Body of pancreas (tissue), 4 donors: ENCODE measurements at regions not wholly inside any gene's neighbourhood (a gene's known extent, or its start where the extent isn't known, plus 50 kb on each side); places are given as distances from the start of the nearest gene placed in this dataset.

ENCODE experiments used
- ATAC-seq: fragments of 150-250 bp; one replicate; pipeline ENCODE4 v1.9.1; 2016
- DNase-seq, 4 donors: peaks; one replicate each; pipeline ENCODE4 v3.0.0-alpha.2; 2019
- H3K27ac ChIP-seq, 4 donors: fragments of 200-600 bp; sonication (generic); 1 replicate in 3 of 4; 2 replicates in 1 of 4; pipeline versions ENCODE4 v1.5.1 to v1.6.1; 2016 to 2019; ENCODE audit warnings: mild to moderate bottlenecking in 1 of 4, mixed read lengths in 1 of 4, moderate library complexity in 1 of 4
- H3K27me3 ChIP-seq, 2 donors: fragments of 200-600 bp; sonication (generic); one replicate each; pipeline ENCODE4 v1.6.0; 2016; ENCODE audit warnings: mild to moderate bottlenecking in 1 of 2
- H3K36me3 ChIP-seq, 2 donors: fragments of 200-600 bp; sonication (generic); replicated peaks in 1 of 2; 2 replicates each; pipeline ENCODE4 v1.5.1; 2016; ENCODE audit warnings: low read depth in 2 of 2; ENCODE audit not compliant: insufficient read depth in 1 of 2
- H3K4me1 ChIP-seq: fragments of 200-600 bp; sonication (generic); one replicate; pipeline ENCODE4 v1.6.0; 2016
- H3K4me3 ChIP-seq, 2 donors: fragments of 200-600 bp; sonication (generic); 1 replicate in 1 of 2; 2 replicates in 1 of 2; pipeline ENCODE4 v1.5.1; 2016 to 2019
- H3K9me3 ChIP-seq, 3 donors: fragments of 200-600 bp; sonication (generic); 1 replicate in 2 of 3; 2 replicates in 1 of 3; pipeline ENCODE4 v1.5.1; 2016
- POLR2A ChIP-seq, 3 donors: fragments of 450-650 bp; IDR thresholded peaks; one replicate each; pipeline ENCODE4 v1.6.1; 2016; ENCODE audit warnings: antibody characterized with exemption in 3 of 3, mild to moderate bottlenecking in 2 of 3
- WGBS, 2 donors: methylation state at CpG; one replicate each; pipeline ENCODE4 v1.1.5; 2017; 5-methylcytosine and 5-hydroxymethylcytosine counted together
- intact Hi-C: fragments of 100-400 bp; cut with DNase I; formaldehyde crosslinking; loops from one replicate; pipeline ENCODE4 v1.15.1; 2023
- TF ChIP-seq, protein P1 (sequence below), 7 experiments: fragments of 450-650 bp in 4 of 7; fragments of 200-600 bp in 3 of 7; sonication (generic) in 3 of 7; IDR thresholded peaks; one replicate each; pipeline ENCODE4 v1.5.1; 2016 to 2019; ENCODE audit warnings: antibody characterized with exemption in 7 of 7

DNA sequence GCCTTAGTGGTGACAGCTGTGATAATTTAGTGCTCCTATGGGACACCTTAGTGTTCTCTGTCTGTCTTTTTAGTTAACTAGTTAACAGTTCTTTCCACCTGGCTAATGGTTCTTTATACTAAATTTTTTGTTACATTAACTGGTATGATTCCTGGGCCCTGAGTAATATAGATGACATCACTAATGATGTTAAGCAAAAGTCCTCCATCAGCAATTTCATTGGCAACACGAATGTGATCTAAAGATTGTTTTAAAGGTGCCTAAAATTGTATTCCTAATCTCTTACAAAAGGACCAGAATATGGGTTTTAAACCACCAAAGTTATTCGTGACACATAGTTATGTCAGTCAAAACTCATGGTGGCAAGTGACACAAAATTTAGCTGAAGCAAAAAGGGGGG lies 235.3 kb downstream of the TENT4A start:
- DNase-seq, result no peak
- H3K4me1 ChIP-seq, result no peaks in the 10 kb centered on the region
- ATAC-seq, result no peak
- intact Hi-C loops, result no loop called here
- WGBS, 2 donors, result 59 to 73% methylated on average over 2 of the region's 2 CpGs
- H3K9me3 ChIP-seq, result no peaks in the 10 kb centered on the region
- H3K27ac ChIP-seq, result no peak overlapping the region
- H3K4me3 ChIP-seq, result no peak overlapping the region
- H3K36me3 ChIP-seq, result no peaks in the 10 kb centered on the region
- TF ChIP-seq, protein P1, sequence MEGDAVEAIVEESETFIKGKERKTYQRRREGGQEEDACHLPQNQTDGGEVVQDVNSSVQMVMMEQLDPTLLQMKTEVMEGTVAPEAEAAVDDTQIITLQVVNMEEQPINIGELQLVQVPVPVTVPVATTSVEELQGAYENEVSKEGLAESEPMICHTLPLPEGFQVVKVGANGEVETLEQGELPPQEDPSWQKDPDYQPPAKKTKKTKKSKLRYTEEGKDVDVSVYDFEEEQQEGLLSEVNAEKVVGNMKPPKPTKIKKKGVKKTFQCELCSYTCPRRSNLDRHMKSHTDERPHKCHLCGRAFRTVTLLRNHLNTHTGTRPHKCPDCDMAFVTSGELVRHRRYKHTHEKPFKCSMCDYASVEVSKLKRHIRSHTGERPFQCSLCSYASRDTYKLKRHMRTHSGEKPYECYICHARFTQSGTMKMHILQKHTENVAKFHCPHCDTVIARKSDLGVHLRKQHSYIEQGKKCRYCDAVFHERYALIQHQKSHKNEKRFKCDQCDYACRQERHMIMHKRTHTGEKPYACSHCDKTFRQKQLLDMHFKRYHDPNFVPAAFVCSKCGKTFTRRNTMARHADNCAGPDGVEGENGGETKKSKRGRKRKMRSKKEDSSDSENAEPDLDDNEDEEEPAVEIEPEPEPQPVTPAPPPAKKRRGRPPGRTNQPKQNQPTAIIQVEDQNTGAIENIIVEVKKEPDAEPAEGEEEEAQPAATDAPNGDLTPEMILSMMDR (IDR thresholded peaks at IDR 0.05), result no peak
- no peak for TF ChIP-seq POLR2A (IDR thresholded peaks at IDR 0.05)
- H3K27me3 ChIP-seq, result no peaks in the 10 kb centered on the region

DNA sequence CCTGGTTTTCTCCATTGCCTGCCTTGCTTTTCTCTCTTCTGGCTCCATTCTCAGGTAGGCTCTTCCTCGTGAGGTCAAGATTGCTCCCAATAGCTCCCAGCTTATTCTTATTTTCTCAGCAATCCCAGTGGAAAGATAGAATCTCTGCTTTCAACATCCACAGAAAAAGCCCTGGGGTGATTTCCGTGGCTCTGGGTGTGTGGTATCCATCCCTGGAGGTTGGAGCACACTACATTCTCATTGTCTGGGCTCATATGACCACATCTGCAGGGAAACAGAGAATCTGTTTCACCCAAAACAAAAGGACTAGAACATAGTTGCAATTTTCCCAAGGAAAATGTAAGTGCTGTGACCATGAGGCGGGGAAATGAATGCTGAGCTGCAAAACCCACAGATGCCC lies 236.0 kb downstream of the TENT4A start:
- no peaks in the 10 kb centered on the region for H3K9me3 ChIP-seq
- intact Hi-C loops, result no loop called here
- DNase-seq, result no peak
- H3K27me3 ChIP-seq, result no peaks in the 10 kb centered on the region
- no peaks in the 10 kb centered on the region for H3K36me3 ChIP-seq
- H3K4me3 ChIP-seq, result no peak overlapping the region
- H3K4me1 ChIP-seq, result no peaks in the 10 kb centered on the region
- TF ChIP-seq POLR2A (IDR thresholded peaks at IDR 0.05), result no peak
- TF ChIP-seq, protein P1 (IDR thresholded peaks at IDR 0.05), result no peak
- no peak for ATAC-seq
- H3K27ac ChIP-seq, result no peak overlapping the region
- 86 to 90% methylated on average over 3 of the region's 3 CpGs for WGBS, 2 donors

DNA sequence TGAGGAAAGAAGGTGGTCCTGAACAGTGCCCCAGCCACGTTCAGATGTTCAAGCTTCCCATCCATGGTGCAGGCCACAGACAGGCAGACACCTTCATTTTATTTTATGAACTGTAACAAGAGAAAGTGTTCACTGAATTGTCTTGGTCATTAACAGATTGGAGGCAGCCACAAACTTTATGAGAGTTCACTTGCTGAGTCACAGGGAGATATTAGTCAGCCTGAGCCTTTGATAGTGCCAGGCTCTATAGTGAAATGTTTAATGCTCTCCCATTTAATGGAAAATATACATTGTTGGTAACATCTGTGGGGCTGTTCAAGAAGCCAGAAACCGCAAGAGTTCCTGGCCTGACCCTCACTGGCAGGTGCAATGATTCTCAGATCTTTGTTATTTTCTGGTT lies 237.0 kb downstream of the TENT4A start:
- intact Hi-C loops, result no loop called here
- Histone ChIP-seq H3K36me3 (no peaks in the 10 kb centered on the region), H3K4me1 (no peaks in the 10 kb centered on the region), H3K4me3 (no peak overlapping the region), H3K27ac (no peak overlapping the region), H3K27me3 (no peaks in the 10 kb centered on the region), H3K9me3 (no peaks in the 10 kb centered on the region)
- TF ChIP-seq, protein P1 (IDR thresholded peaks at IDR 0.05), result no peak
- TF ChIP-seq POLR2A (IDR thresholded peaks at IDR 0.05), result no peak
- WGBS, 2 donors, result 65 to 78% methylated on average over 2 of the region's 2 CpGs
- ATAC-seq (no peak), DNase-seq (no peak)

DNA sequence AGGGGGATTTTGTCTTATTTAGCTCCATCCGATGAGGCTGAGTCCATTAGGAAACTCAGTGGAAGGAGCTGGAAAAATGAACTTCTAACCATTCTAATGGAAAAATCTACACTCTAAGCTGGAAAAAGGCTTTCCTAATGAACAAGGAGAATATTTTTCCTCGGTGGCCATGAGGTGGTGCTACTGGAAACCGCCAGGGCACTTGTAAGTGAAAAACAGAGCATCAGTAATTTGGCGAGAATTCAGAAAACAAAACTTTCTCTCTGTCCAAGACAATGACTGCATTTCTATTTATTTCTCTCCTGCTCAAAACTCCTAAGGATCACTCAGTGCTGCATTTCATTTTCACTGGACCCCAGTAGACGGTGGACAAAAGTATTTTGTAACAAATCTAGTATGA lies 237.6 kb downstream of the TENT4A start:
- Histone ChIP-seq H3K27ac (no peak overlapping the region), H3K4me1 (no peaks in the 10 kb centered on the region), H3K4me3 (no peak overlapping the region), H3K36me3 (no peaks in the 10 kb centered on the region), H3K9me3 (no peaks in the 10 kb centered on the region), H3K27me3 (no peaks in the 10 kb centered on the region)
- intact Hi-C loops, result no loop called here
- 41 to 62% methylated on average over 5 of the region's 5 CpGs for WGBS, 2 donors
- ATAC-seq, result no peak
- TF ChIP-seq POLR2A (IDR thresholded peaks at IDR 0.05), result no peak
- TF ChIP-seq, protein P1 (IDR thresholded peaks at IDR 0.05), result peak in 2 of 7 experiments; percentile 21 to 34
- DNase-seq, result peak in 1 of 4 donors; percentile 21

DNA sequence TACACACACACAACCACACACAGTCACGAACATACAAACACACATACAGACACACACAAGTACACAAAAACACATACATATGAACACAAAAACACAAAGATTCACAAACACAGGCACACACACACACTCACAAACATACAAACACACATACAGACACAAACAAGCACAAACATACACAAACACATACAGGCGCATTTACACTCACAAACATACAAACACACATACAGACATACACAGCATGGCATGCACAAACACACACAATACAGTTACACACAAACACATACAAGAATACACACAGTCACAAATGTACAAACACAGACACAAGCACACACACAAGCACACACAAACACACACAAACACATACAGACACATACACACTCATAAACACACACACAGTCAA lies 247.9 kb downstream of the TENT4A start:
- DNase-seq (no peak), ATAC-seq (no peak)
- no peaks in the 10 kb centered on the region for H3K4me1 ChIP-seq
- H3K4me3 ChIP-seq, result no peak overlapping the region
- intact Hi-C loops, result no loop called here
- no peaks in the 10 kb centered on the region for H3K36me3 ChIP-seq
- TF ChIP-seq POLR2A (IDR thresholded peaks at IDR 0.05), result no peak
- TF ChIP-seq, protein P1 (IDR thresholded peaks at IDR 0.05), result no peak
- no peaks in the 10 kb centered on the region for H3K27me3 ChIP-seq
- H3K9me3 ChIP-seq, result no peaks in the 10 kb centered on the region
- whole genome bisulfite sequencing, 2 donors, result 80 to 82% methylated on average over 2 of the region's 2 CpGs
- H3K27ac ChIP-seq, result no peak overlapping the region
